Coronary artery (tissue), 2 donors: ENCODE measurements at regions not wholly inside any gene's neighbourhood (a gene's known extent, or its start where the extent isn't known, plus 50 kb on each side); places are given as distances from the start of the nearest gene placed in this dataset.

Source experiments
- DNase-seq: peaks from one replicate; pipeline ENCODE4 v3.0.0-alpha.2; 2017; ENCODE audit warnings: low spot score
- H3K27ac ChIP-seq, 2 donors: fragments of 200-600 bp; sonication (generic); one replicate each; pipeline ENCODE4 v1.5.1; 2016 to 2019
- H3K4me3 ChIP-seq: fragments of 200-600 bp; sonication (generic); 2 replicates; pipeline ENCODE4 v1.5.1; 2016; ENCODE audit warnings: mild to moderate bottlenecking, moderate library complexity
- CTCF ChIP-seq: fragments of 200-600 bp; sonication (generic); IDR thresholded peaks from one replicate; pipeline ENCODE4 v1.5.1; 2019; ENCODE audit warnings: antibody characterized with exemption

GRCh38 chr2:56109994-56110393 lies 73.8 kb upstream of the CCDC85A start:
- no peak for DNase-seq
- H3K4me3 ChIP-seq = no peak overlapping the region
- no peak overlapping the region for H3K27ac ChIP-seq
- no peak for TF ChIP-seq CTCF

GRCh38 chr2:56113382-56113975 lies 70.3 kb upstream of the CCDC85A start:
- Histone ChIP-seq H3K27ac (no peak overlapping the region), H3K4me3 (no peak overlapping the region)
- DNase-seq = no peak
- no peak for TF ChIP-seq CTCF

- no peak for DNase-seq
- Histone ChIP-seq H3K4me3 (no peak overlapping the region), H3K27ac (no peak overlapping the region)
- no peak for TF ChIP-seq CTCF
These were observed 66.0 kb upstream of the CCDC85A start for GRCh38 chr2:56117764-56118163.

GRCh38 chr2:56118474-56118873 lies 65.3 kb upstream of the CCDC85A start:
- Histone ChIP-seq H3K27ac (no peak overlapping the region), H3K4me3 (no peak overlapping the region)
- no peak for TF ChIP-seq CTCF
- no peak for DNase-seq

- no peak for TF ChIP-seq CTCF
- no peak overlapping the region for H3K27ac ChIP-seq
- no peak overlapping the region for H3K4me3 ChIP-seq
- no peak for DNase-seq
These were observed 61.8 kb upstream of the CCDC85A start for GRCh38 chr2:56121995-56122394.

GRCh38 chr2:56123538-56123937 lies 60.3 kb upstream of the CCDC85A start:
- no peak for TF ChIP-seq CTCF
- Histone ChIP-seq H3K27ac (no peak overlapping the region), H3K4me3 (no peak overlapping the region)
- no peak for DNase-seq

GRCh38 chr2:56127010-56127409 lies 56.8 kb upstream of the CCDC85A start:
- Histone ChIP-seq H3K4me3 (no peak overlapping the region), H3K27ac (no peak overlapping the region)
- no peak for DNase-seq
- no peak for TF ChIP-seq CTCF
